ENCODE measurements at regions not wholly inside any gene's neighbourhood (a gene's known extent, or its start where the extent isn't known, plus 50 kb on each side); places are given as distances from the start of the nearest gene placed in this dataset.

- Mint-ChIP-seq H3K9me3 (peaks cover 6 to 7% of the 10 kb centered on the region in 2 donors), H3K27ac (no peak overlapping the region), H3K4me3 (no peak overlapping the region), H3K36me3 (no peaks in the 10 kb centered on the region), H3K4me1 (no peaks in the 10 kb centered on the region), H3K27me3 (ENCODE audit: low read depth in 2 of 2) (no peaks in the 10 kb centered on the region)
- Histone ChIP-seq H3K36me3 (ENCODE audit: control insufficient read depth, insufficient read depth, low read length) (no peaks in the 10 kb centered on the region), H3K4me1 (ENCODE audit: control insufficient read depth, insufficient read depth, low read length) (no peaks in the 10 kb centered on the region), H3K27ac (ENCODE audit: low read length) (no peak overlapping the region), H3K9me3 (ENCODE audit: control insufficient read depth, insufficient read depth, low read length) (no peaks in the 10 kb centered on the region), H3K27me3 (ENCODE audit: control insufficient read depth, insufficient read depth, low read length) (no peaks in the 10 kb centered on the region), H3K4me3 (ENCODE audit: low read length) (no peak overlapping the region)
- DNase-seq (no peak), ATAC-seq (no peak)
- intact Hi-C loops (cut with micrococcal nuclease), result no loop called here
- TF ChIP-seq CTCF (IDR thresholded peaks at IDR 0.05), result no peak
Measured at GRCh38 chr9:28212979-28213378, 639.7 kb upstream of the C9orf72 start.

GRCh38 chr9:28215536-28216299 is 642.4 kb upstream of the C9orf72 start:
- WGBS (ENCODE audit: insufficient coverage), result 92% methylated on average over 4 of the region's 5 CpGs
- Mint-ChIP-seq H3K36me3 (no peaks in the 10 kb centered on the region), H3K27me3 (ENCODE audit: low read depth in 2 of 2) (no peaks in the 10 kb centered on the region), H3K9me3 (peaks cover 2 to 7% of the 10 kb centered on the region in 2 donors), H3K27ac (no peak overlapping the region), H3K4me3 (no peak overlapping the region), H3K4me1 (no peaks in the 10 kb centered on the region)
- H3K9me3 ChIP-seq (ENCODE audit: control insufficient read depth, insufficient read depth, low read length), result no peaks in the 10 kb centered on the region
- no peak for ATAC-seq
- H3K27me3 ChIP-seq (ENCODE audit: control insufficient read depth, insufficient read depth, low read length), result no peaks in the 10 kb centered on the region
- H3K4me3 ChIP-seq (ENCODE audit: low read length), result no peak overlapping the region
- intact Hi-C loops (cut with micrococcal nuclease), result no loop called here
- no peak overlapping the region for H3K27ac ChIP-seq (ENCODE audit: low read length)
- no peaks in the 10 kb centered on the region for H3K36me3 ChIP-seq (ENCODE audit: control insufficient read depth, insufficient read depth, low read length)
- no peaks in the 10 kb centered on the region for H3K4me1 ChIP-seq (ENCODE audit: control insufficient read depth, insufficient read depth, low read length)
- no peak for TF ChIP-seq CTCF (IDR thresholded peaks at IDR 0.05)
- DNase-seq, result no peak

GRCh38 chr9:28232686-28233085 is 659.4 kb upstream of the C9orf72 start:
- WGBS (ENCODE audit: insufficient coverage), result no CpG with 5 or more reads among the region's 1 CpG
- no peak for ATAC-seq

More at GRCh38 chr9:28232686-28233085, 659.4 kb upstream of the C9orf72 start:
- H3K9me3 Mint-ChIP-seq, result peaks cover 8 to 10% of the 10 kb centered on the region in 2 donors
- H3K4me3 Mint-ChIP-seq, result no peak overlapping the region
- Histone ChIP-seq H3K4me1 (ENCODE audit: control insufficient read depth, insufficient read depth, low read length) (no peaks in the 10 kb centered on the region), H3K9me3 (ENCODE audit: control insufficient read depth, insufficient read depth, low read length) (peaks cover 7% of the 10 kb centered on the region), H3K36me3 (ENCODE audit: control insufficient read depth, insufficient read depth, low read length) (no peaks in the 10 kb centered on the region), H3K4me3 (ENCODE audit: low read length) (no peak overlapping the region), H3K27ac (ENCODE audit: low read length) (no peak overlapping the region), H3K27me3 (ENCODE audit: control insufficient read depth, insufficient read depth, low read length) (no peaks in the 10 kb centered on the region)
- intact Hi-C loops (cut with micrococcal nuclease), result no loop called here
- H3K27me3 Mint-ChIP-seq (ENCODE audit: low read depth in 2 of 2), result no peaks in the 10 kb centered on the region
- no peaks in the 10 kb centered on the region for H3K36me3 Mint-ChIP-seq
- DNase-seq, result no peak
- H3K4me1 Mint-ChIP-seq, result no peaks in the 10 kb centered on the region
- no peak for TF ChIP-seq CTCF (IDR thresholded peaks at IDR 0.05)
- H3K27ac Mint-ChIP-seq, result no peak overlapping the region
